HG02981 (cell line): ENCODE measurements at regions not wholly inside any gene's neighbourhood (a gene's known extent, or its start where the extent isn't known, plus 50 kb on each side); places are given as distances from the start of the nearest gene placed in this dataset.
"Not testable (repeated sequence)": the region's sequence is repeated elsewhere in the genome, so short reads cannot be mapped to it uniquely, and the experiment has no call there.

Source experiments
- ATAC-seq: cut with Tn5 transposase; IDR thresholded peaks from one replicate; pipeline ENCODE4 v1.9.1; 2021; ENCODE audit warnings: mild to moderate bottlenecking, moderate library complexity; ENCODE audit not compliant: unreplicated experiment

GRCh38 chrX:8105531-8105930 is 65.5 kb downstream of the VCX2 start:
- no peak for ATAC-seq

- no peak for ATAC-seq
Observed at GRCh38 chrX:8103655-8104054, 67.4 kb downstream of the VCX2 start.

GRCh38 chrX:8091510-8091909 is 79.6 kb downstream of the VCX2 start:
- no peak for ATAC-seq

GRCh38 chrX:8090906-8091305 is 80.2 kb downstream of the VCX2 start:
- ATAC-seq = no peak

GRCh38 chrX:8090482-8090881 is 80.6 kb downstream of the VCX2 start:
- no peak for ATAC-seq

GRCh38 chrX:8089141-8089540 is 81.9 kb downstream of the VCX2 start:
- ATAC-seq = no peak

- ATAC-seq = no peak
Observed at GRCh38 chrX:8084006-8084405, 87.1 kb downstream of the VCX2 start.

GRCh38 chrX:8083286-8083685 is 87.8 kb downstream of the VCX2 start:
- no peak for ATAC-seq

GRCh38 chrX:8075636-8076035 is 95.4 kb downstream of the VCX2 start:
- no peak for ATAC-seq

- no peak for ATAC-seq
Observed at GRCh38 chrX:8067754-8068462, 103.2 kb downstream of the VCX2 start.

GRCh38 chrX:8052909-8053308 is 118.2 kb downstream of the VCX2 start:
- no peak for ATAC-seq

GRCh38 chrX:8049827-8050226 is 121.2 kb downstream of the VCX2 start:
- ATAC-seq = no peak

GRCh38 chrX:8048466-8048865 is 121.3 kb upstream of the PNPLA4 start:
- no peak for ATAC-seq

GRCh38 chrX:8044947-8045346 is 117.7 kb upstream of the PNPLA4 start:
- ATAC-seq = no peak

- ATAC-seq = no peak
Observed at GRCh38 chrX:8043546-8043945, 116.3 kb upstream of the PNPLA4 start.

GRCh38 chrX:8043121-8043520 is 115.9 kb upstream of the PNPLA4 start:
- no peak for ATAC-seq

- ATAC-seq = no peak
Observed at GRCh38 chrX:8042304-8042703, 115.1 kb upstream of the PNPLA4 start.

GRCh38 chrX:8039711-8040110 is 112.5 kb upstream of the PNPLA4 start:
- not testable (repeated sequence) for ATAC-seq

- ATAC-seq = no peak
Observed at GRCh38 chrX:8037593-8038348, 110.6 kb upstream of the PNPLA4 start.

- ATAC-seq = no peak
Observed at GRCh38 chrX:8036914-8037313, 109.7 kb upstream of the PNPLA4 start.

- ATAC-seq = no peak
Observed at GRCh38 chrX:8034058-8034457, 106.8 kb upstream of the PNPLA4 start.

GRCh38 chrX:8033175-8033574 is 106.0 kb upstream of the PNPLA4 start:
- ATAC-seq = no peak

- no peak for ATAC-seq
Observed at GRCh38 chrX:8030361-8030760, 103.1 kb upstream of the PNPLA4 start.
